Lower leg skin (tissue), 4 donors: ENCODE measurements at regions not wholly inside any gene's neighbourhood (a gene's known extent, or its start where the extent isn't known, plus 50 kb on each side); places are given as distances from the start of the nearest gene placed in this dataset.

Experiments used
- DNase-seq, 2 donors: peaks; one replicate each; pipeline ENCODE4 v3.0.0-alpha.2; 2019; ENCODE audit warnings: low spot score in 2 of 2
- H3K4me3 ChIP-seq: fragments of 200-600 bp; sonication (generic); 2 replicates; pipeline ENCODE4 v1.5.1; 2017; ENCODE audit warnings: mild to moderate bottlenecking, low read depth; ENCODE audit not compliant: poor library complexity, severe bottlenecking
- CTCF ChIP-seq, 3 donors: fragments of 450-650 bp; IDR thresholded peaks; one replicate each; pipeline ENCODE4 v1.5.1; 2016; ENCODE audit warnings: antibody characterized with exemption in 3 of 3, mild to moderate bottlenecking in 3 of 3, moderate library complexity in 2 of 3
- POLR2A ChIP-seq, 2 donors: fragments of 450-650 bp; IDR thresholded peaks; one replicate each; pipeline ENCODE4 v1.6.1; 2016 to 2017; ENCODE audit warnings: antibody characterized with exemption in 2 of 2, mild to moderate bottlenecking in 1 of 2, moderate library complexity in 1 of 2
- WGBS, 2 donors: methylation state at CpG; one replicate each; pipeline ENCODE4 v1.1.5; 2018; 5-methylcytosine and 5-hydroxymethylcytosine counted together
- intact Hi-C: fragments of 100-400 bp; cut with DNase I; formaldehyde crosslinking; loops from one replicate; pipeline ENCODE4 v1.15.0; 2023; ENCODE audit warnings: low total_unique reads

- no peak for DNase-seq
- TF ChIP-seq POLR2A (IDR thresholded peaks at IDR 0.05): no peak
- no peak for TF ChIP-seq CTCF (IDR thresholded peaks at IDR 0.05)
- H3K4me3 ChIP-seq: no peak overlapping the region
- whole genome bisulfite sequencing, 2 donors: 79 to 86% methylated on average over 3 of the region's 3 CpGs
- intact Hi-C loops: no loop called here
Measured at GRCh38 chr14:54216827-54217226, 180.0 kb upstream of the CDKN3 start.

DNA sequence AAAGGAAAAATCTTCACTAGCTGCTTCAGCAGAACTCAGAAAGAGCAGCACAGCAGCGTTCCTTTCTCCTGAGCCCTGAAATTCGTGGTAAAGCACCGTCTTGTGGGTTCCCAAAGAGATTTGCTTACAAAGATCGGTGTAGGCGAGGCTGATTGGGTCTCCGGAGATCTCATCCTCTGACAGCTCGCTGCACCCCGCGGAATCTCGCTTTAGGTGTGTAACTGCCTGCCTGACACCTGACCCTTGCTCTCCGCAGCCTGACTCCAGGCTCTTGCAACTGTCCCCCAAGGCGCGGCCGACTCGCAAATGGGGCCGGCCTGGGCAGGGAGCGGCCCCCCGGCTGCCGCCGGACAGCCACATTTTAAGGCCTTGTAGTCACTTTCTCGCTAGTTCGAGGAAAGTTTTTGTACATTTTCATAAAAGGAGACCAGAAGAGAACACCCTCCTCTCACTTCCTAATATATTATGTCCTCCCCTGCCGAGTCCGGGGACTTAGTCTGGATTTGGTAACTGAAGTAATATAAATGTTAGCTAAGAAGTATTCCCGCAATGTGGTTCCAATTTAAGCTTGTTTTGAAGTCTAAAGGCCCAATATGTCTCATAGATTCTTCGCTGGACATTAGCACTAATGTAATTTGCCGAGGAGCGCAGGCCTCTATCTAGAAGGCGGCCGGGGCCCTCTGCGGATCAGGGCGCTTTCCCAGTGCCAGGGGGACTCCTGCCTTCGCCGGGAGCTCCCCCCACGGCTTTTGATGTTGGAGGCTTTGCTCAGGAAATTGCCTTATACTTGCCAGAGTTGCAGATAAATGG lies 177.3 kb upstream of the CDKN3 start:
- H3K4me3 ChIP-seq: no peak overlapping the region
- WGBS, 2 donors: 55 to 67% methylated on average over 31 to 35 of the region's 35 CpGs
- DNase-seq: no peak
- TF ChIP-seq CTCF (IDR thresholded peaks at IDR 0.05) (no peak), POLR2A (IDR thresholded peaks at IDR 0.05) (no peak)
- intact Hi-C loops: no loop called here

DNA sequence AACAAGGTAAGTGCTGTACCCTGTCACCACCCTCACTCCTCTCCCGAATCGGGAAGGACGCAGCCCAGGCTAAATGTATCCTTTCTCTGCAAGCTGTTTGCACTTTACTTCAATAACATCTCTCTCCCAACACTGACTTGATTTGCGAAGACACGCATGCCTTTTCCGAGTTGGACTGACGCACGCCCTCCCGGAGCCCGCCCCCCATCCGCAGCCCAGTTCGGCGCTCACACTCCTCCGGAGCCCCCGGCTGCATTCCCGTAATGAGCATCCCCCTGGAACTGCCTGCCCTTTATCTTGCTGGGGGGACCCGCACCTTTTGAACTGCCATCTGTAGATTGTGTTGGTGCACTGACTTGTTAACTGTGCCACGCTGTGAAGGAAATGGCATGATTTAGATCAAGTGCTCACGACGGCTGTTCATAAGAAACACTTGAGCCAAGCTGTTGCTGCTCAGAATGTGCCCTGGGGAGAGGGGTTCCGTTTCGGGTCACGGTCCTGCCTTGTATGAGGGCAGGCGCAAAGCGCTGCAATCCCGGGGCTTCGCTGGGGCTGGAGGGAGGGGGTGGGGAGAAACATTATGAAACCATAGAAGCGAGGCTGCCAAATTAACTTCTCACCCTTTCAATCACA lies 176.6 kb upstream of the CDKN3 start:
- no peak for TF ChIP-seq CTCF (IDR thresholded peaks at IDR 0.05)
- no peak for TF ChIP-seq POLR2A (IDR thresholded peaks at IDR 0.05)
- DNase-seq: no peak
- WGBS, 2 donors: 2 to 5% methylated on average over 28 of the region's 28 CpGs
- H3K4me3 ChIP-seq: no peak overlapping the region
- intact Hi-C loops: no loop called here

- WGBS, 2 donors: 20 to 22% methylated on average over 5 of the region's 5 CpGs
- H3K4me3 ChIP-seq: no peak overlapping the region
- no peak for TF ChIP-seq CTCF (IDR thresholded peaks at IDR 0.05)
- TF ChIP-seq POLR2A (IDR thresholded peaks at IDR 0.05): no peak
- DNase-seq: no peak
- intact Hi-C loops: no loop called here
Measured at GRCh38 chr14:54220704-54221431, 175.9 kb upstream of the CDKN3 start.

DNA sequence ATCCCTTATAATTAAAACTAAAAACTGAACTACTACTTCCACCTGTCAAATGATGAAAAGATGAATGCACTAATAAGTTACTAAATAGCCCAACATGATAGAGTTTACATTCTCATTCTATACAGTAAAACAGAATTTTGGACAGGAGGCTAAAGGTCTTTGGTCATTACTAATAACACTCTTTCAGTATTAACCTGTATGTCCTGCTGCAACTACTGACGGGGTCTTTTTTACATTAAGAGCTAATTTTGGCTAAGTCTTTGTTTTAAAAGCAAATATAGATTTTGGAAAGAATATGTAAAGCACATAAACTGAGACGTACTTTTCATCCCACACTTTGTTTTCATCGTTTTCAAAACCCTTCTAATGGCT lies 175.4 kb upstream of the CDKN3 start:
- no peak overlapping the region for H3K4me3 ChIP-seq
- no peak for TF ChIP-seq POLR2A (IDR thresholded peaks at IDR 0.05)
- no peak for TF ChIP-seq CTCF (IDR thresholded peaks at IDR 0.05)
- 77% methylated on average over 3 of the region's 3 CpGs for WGBS, 2 donors
- intact Hi-C loops: no loop called here
- DNase-seq: no peak
